Osteoblast (primary cell): ENCODE measurements at regions not wholly inside any gene's neighbourhood (a gene's known extent, or its start where the extent isn't known, plus 50 kb on each side); places are given as distances from the start of the nearest gene placed in this dataset.

Experiments
- DNase-seq: peaks from one replicate; pipeline ENCODE4 v3.0.0; 2011; ENCODE audit warnings: low spot score, mixed read lengths; ENCODE audit not compliant: insufficient read length; ENCODE audit errors: missing footprints
- H2AFZ ChIP-seq: 2 replicates; pipeline ENCODE4 v1.6.0; 2011; ENCODE audit warnings: mild to moderate bottlenecking, low read length
- H3K27ac ChIP-seq: 2 replicates; pipeline ENCODE4 v1.5.1; 2011; ENCODE audit warnings: mild to moderate bottlenecking, low read depth, low read length, moderate library complexity
- H3K27me3 ChIP-seq: 2 replicates; pipeline ENCODE4 v1.6.0; 2012; ENCODE audit warnings: mild to moderate bottlenecking, control low read depth, inconsistent platforms, low read length, moderate library complexity; ENCODE audit not compliant: insufficient read depth
- H3K36me3 ChIP-seq: 2 replicates; pipeline ENCODE4 v1.5.1; 2011; ENCODE audit warnings: mild to moderate bottlenecking, low read length, control low read depth, moderate library complexity; ENCODE audit not compliant: insufficient read depth
- H3K4me1 ChIP-seq: 2 replicates; pipeline ENCODE4 v1.5.1; 2011; ENCODE audit warnings: mild to moderate bottlenecking, low read length, control low read depth, moderate library complexity; ENCODE audit not compliant: insufficient read depth
- H3K4me2 ChIP-seq: 2 replicates; pipeline ENCODE4 v1.6.0; 2011; ENCODE audit warnings: mild to moderate bottlenecking, low read length; ENCODE audit not compliant: insufficient read depth
- H3K4me3 ChIP-seq: fragments of 200-600 bp; sonication (generic); 3 replicates; pipeline ENCODE4 v1.5.1; 2012; ENCODE audit warnings: mild to moderate bottlenecking, low read length, inconsistent platforms; ENCODE audit not compliant: insufficient read depth
- H3K79me2 ChIP-seq: 2 replicates; pipeline ENCODE4 v1.6.0; 2012; ENCODE audit warnings: mild to moderate bottlenecking, low read length, control low read depth, inconsistent platforms; ENCODE audit not compliant: insufficient read depth
- H3K9me3 ChIP-seq: 2 replicates; pipeline ENCODE4 v1.5.1; 2011; ENCODE audit warnings: low read depth, low read length, control low read depth
- H4K20me1 ChIP-seq: 2 replicates; pipeline ENCODE4 v1.6.0; 2012; ENCODE audit warnings: mild to moderate bottlenecking, low read length, control low read depth; ENCODE audit not compliant: insufficient read depth
- CTCF ChIP-seq: IDR thresholded peaks from 2 replicates; pipeline ENCODE4 v1.5.1; 2011; ENCODE audit warnings: mild to moderate bottlenecking, low read depth, low read length, moderate library complexity; ENCODE audit errors: extremely low read depth

DNA sequence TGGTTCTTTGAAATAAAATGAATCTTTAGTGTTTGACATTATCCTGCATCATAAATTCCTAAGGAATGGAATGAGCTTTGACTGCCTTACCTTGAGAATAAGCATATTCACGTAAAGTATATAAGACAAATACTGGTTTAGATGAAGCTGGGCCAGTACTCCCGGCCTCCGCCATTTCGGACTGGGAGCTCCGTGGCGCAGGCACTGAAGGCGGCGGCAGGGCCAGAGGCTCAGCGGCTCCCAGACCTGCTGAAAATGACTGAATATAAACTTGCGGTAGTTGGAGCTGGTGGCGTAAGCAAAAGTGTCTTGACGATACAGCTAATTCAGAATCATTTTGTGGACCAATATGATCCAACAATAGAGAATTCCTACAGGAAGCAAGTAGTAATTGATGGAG lies 76.2 kb upstream of the FAM83B start:
- TF ChIP-seq CTCF: no peak
- Histone ChIP-seq H3K4me3 (no peak overlapping the region), H2AFZ (no peak overlapping the region), H3K4me1 (no peaks in the 10 kb centered on the region), H3K36me3 (no peaks in the 10 kb centered on the region), H3K4me2 (no peak overlapping the region), H3K9me3 (no peaks in the 10 kb centered on the region), H3K79me2 (no peaks in the 10 kb centered on the region), H3K27ac (no peak overlapping the region), H3K27me3 (no peaks in the 10 kb centered on the region), H4K20me1 (no peaks in the 10 kb centered on the region)
- DNase-seq: no peak

GRCh38 chr6:54771968-54772367 lies 74.6 kb upstream of the FAM83B start:
- no peak overlapping the region for H3K4me2 ChIP-seq
- H3K4me1 ChIP-seq: peaks cover 2% of the 10 kb centered on the region
- H3K9me3 ChIP-seq: no peaks in the 10 kb centered on the region
- H4K20me1 ChIP-seq: no peaks in the 10 kb centered on the region
- H3K27me3 ChIP-seq: no peaks in the 10 kb centered on the region
- H3K27ac ChIP-seq: no peak overlapping the region
- no peak overlapping the region for H3K4me3 ChIP-seq
- DNase-seq: no peak
- TF ChIP-seq CTCF: no peak
- no peaks in the 10 kb centered on the region for H3K79me2 ChIP-seq
- H3K36me3 ChIP-seq: no peaks in the 10 kb centered on the region
- H2AFZ ChIP-seq: no peak overlapping the region

- no peak overlapping the region for H3K27ac ChIP-seq
- no peaks in the 10 kb centered on the region for H4K20me1 ChIP-seq
- no peak overlapping the region for H2AFZ ChIP-seq
- no peaks in the 10 kb centered on the region for H3K9me3 ChIP-seq
- TF ChIP-seq CTCF: no peak
- peaks cover 2% of the 10 kb centered on the region for H3K4me1 ChIP-seq
- no peak overlapping the region for H3K4me3 ChIP-seq
- H3K27me3 ChIP-seq: no peaks in the 10 kb centered on the region
- H3K4me2 ChIP-seq: no peak overlapping the region
- DNase-seq: no peak
- H3K36me3 ChIP-seq: no peaks in the 10 kb centered on the region
- no peaks in the 10 kb centered on the region for H3K79me2 ChIP-seq
Measured at GRCh38 chr6:54772610-54773009, 74.0 kb upstream of the FAM83B start.

DNA sequence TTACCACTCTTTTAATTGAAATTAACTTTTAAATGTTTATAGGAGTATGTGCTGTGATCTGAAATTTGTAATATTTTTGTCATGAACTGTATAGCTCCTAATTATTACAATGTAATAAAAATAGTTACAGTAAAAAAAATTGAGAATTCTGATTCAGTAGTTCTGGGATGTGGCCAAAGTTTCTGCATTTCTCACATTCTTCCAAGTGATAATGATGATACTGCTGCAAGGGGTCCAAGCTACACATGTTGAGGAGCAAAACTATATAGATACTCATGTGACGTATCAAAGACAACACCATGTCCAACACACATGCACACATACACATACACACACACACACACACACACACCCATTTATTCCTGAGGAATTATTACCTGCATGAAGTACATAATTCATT lies 71.0 kb upstream of the FAM83B start:
- peaks cover 2% of the 10 kb centered on the region for H3K4me1 ChIP-seq
- no peaks in the 10 kb centered on the region for H3K36me3 ChIP-seq
- no peaks in the 10 kb centered on the region for H3K9me3 ChIP-seq
- H3K4me3 ChIP-seq: no peak overlapping the region
- no peaks in the 10 kb centered on the region for H3K79me2 ChIP-seq
- no peak overlapping the region for H3K27ac ChIP-seq
- H3K27me3 ChIP-seq: no peaks in the 10 kb centered on the region
- H4K20me1 ChIP-seq: no peaks in the 10 kb centered on the region
- TF ChIP-seq CTCF: no peak
- peak; percentile 3 for DNase-seq
- H3K4me2 ChIP-seq: no peak overlapping the region
- no peak overlapping the region for H2AFZ ChIP-seq
